RCC 7860 (cell line): ENCODE measurements at regions not wholly inside any gene's neighbourhood (a gene's known extent, or its start where the extent isn't known, plus 50 kb on each side); places are given as distances from the start of the nearest gene placed in this dataset.

ENCODE experiments used
- DNase-seq: peaks from one replicate; pipeline ENCODE4 v3.0.0-alpha.2; 2015; ENCODE audit warnings: low spot score
- FAIRE-seq: peaks from 2 replicates; lab custom pipeline; 2012; peaks lifted over from hg19 to GRCh38; lab: Jason Lieb, UNC

- no peak for DNase-seq
- no peak for FAIRE-seq
Measured at GRCh38 chrY:15500536-15500935, 976.2 kb downstream of the NLGN4Y start.

GRCh38 chrY:15501181-15501580, 976.9 kb downstream of the NLGN4Y start:
- no peak for FAIRE-seq

GRCh38 chrY:15510288-15510687, 986.0 kb downstream of the NLGN4Y start:
- no peak for DNase-seq
- FAIRE-seq: no peak

More at GRCh38 chrY:15501181-15501580, 976.9 kb downstream of the NLGN4Y start:
- DNase-seq: no peak

GRCh38 chrY:15510984-15511650, 986.8 kb downstream of the NLGN4Y start:
- DNase-seq (no peak), FAIRE-seq (no peak)

- FAIRE-seq: peak; percentile 87
Measured at GRCh38 chrY:15535131-15535530, 1010.8 kb downstream of the NLGN4Y start.

GRCh38 chrY:15535784-15536511, 1011.6 kb downstream of the NLGN4Y start:
- peak; percentile 96 for DNase-seq
- FAIRE-seq: peak; percentile 99

More at GRCh38 chrY:15535131-15535530, 1010.8 kb downstream of the NLGN4Y start:
- DNase-seq: peak; percentile 76

- FAIRE-seq: no peak
- DNase-seq: no peak
Measured at GRCh38 chrY:15540516-15540915, 1016.2 kb downstream of the NLGN4Y start.

- DNase-seq (no peak), FAIRE-seq (no peak)
Measured at GRCh38 chrY:15546177-15546754, 1021.9 kb downstream of the NLGN4Y start.

- FAIRE-seq (no peak), DNase-seq (no peak)
Measured at GRCh38 chrY:15552074-15552473, 1027.7 kb downstream of the NLGN4Y start.

- DNase-seq (no peak), FAIRE-seq (no peak)
Measured at GRCh38 chrY:15554991-15555390, 1030.7 kb downstream of the NLGN4Y start.

GRCh38 chrY:15559169-15559568, 1034.8 kb downstream of the NLGN4Y start:
- DNase-seq: no peak
- peak; percentile 2 for FAIRE-seq

GRCh38 chrY:15560840-15561239, 1036.5 kb downstream of the NLGN4Y start:
- DNase-seq (no peak), FAIRE-seq (no peak)

GRCh38 chrY:15561501-15562289, 1037.4 kb downstream of the NLGN4Y start:
- FAIRE-seq: peak; percentile 81
- peak; percentile 46 for DNase-seq

- FAIRE-seq (no peak), DNase-seq (no peak)
Measured at GRCh38 chrY:15577886-15578285, 1053.6 kb downstream of the NLGN4Y start.

- DNase-seq: no peak
- FAIRE-seq: no peak
Measured at GRCh38 chrY:15578761-15579160, 1054.4 kb downstream of the NLGN4Y start.

- FAIRE-seq (peak; percentile 54), DNase-seq (no peak)
Measured at GRCh38 chrY:15579245-15579644, 1054.9 kb downstream of the NLGN4Y start.

GRCh38 chrY:15583111-15583510, 1058.8 kb downstream of the NLGN4Y start:
- DNase-seq (no peak), FAIRE-seq (no peak)

GRCh38 chrY:15592957-15593356, 1068.6 kb downstream of the NLGN4Y start:
- FAIRE-seq: no peak

GRCh38 chrY:15593476-15594160, 1069.3 kb downstream of the NLGN4Y start:
- FAIRE-seq: peak; percentile 8
- peak; percentile 11 for DNase-seq

More at GRCh38 chrY:15592957-15593356, 1068.6 kb downstream of the NLGN4Y start:
- DNase-seq: no peak

- no peak for FAIRE-seq
- DNase-seq: no peak
Measured at GRCh38 chrY:15594179-15594578, 1069.8 kb downstream of the NLGN4Y start.
